Embryonic facial prominence (tissue), 1 donor: ENCODE measurements at regions not wholly inside any gene's neighbourhood (a gene's known extent, or its start where the extent isn't known, plus 50 kb on each side); places are given as distances from the start of the nearest gene placed in this dataset.

Source experiments
- DNase-seq: peaks from one replicate; pipeline ENCODE4 v3.0.0-alpha.2; 2016; ENCODE audit errors: extremely low spot score

- no peak for DNase-seq
These were observed 70.3 kb upstream of the DSG1 start for GRCh38 chr18:31247574-31248199.

GRCh38 chr18:31248783-31249521, 69.0 kb upstream of the DSG1 start:
- no peak for DNase-seq

GRCh38 chr18:31250902-31251301, 67.1 kb upstream of the DSG1 start:
- no peak for DNase-seq

DNA sequence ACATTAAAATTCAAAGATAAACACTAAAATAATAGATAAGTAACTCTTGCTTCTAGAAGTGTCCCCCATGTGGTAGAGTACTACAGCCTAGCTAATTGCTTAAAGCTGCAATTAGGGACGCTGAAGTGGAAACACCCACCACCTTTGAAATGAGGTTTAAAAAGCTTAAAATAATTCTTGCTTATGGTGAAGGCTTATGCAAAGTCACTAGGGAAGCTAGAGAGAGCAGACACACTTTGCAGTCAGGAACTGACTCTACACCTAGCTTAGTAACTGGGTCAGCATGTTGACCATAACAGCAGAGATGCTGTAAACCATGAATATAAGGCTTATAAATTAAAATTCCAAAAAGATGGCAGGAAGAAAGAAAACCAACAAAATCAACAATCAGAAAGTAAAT, 65.4 kb upstream of the DSG1 start:
- DNase-seq = no peak

DNA sequence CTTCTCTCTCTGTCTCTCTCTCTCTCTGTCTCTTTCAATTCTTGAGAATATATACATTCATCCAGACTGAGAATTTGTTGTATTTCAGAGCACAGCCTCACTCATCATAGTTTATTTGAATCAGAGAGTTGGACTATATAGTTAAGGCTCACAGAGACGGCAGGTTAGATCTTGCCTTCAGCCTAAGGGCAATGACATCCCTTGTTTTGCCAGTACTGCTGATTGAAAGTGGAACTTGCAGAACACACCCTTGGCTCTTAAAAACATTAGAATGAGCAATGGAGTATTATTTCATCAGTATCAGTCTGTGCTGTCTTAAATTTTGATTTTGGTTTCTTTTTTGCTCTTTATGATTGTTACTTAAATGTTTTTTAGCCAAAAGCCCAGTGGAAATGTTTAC, 62.0 kb upstream of the DSG1 start:
- DNase-seq = no peak

DNA sequence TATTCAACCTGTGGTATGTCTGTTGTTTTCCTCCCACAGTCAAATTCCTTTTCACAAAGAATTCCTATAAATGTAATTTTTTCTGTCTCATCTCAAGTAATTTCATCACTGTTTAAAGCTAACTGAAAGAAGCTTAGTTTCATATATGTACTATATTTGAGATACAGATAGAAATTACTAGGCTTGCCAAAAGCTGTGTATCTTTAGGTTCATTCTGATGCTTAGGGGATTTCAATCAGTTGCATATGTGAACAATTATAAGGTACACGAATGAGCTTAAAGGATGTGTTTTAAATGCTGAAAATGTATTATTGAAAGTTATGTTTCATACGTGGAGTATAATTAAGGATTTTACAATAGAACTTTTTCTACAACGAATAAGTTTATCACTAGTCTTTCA, 59.2 kb upstream of the DSG1 start:
- no peak for DNase-seq

GRCh38 chr18:31261792-31262582, 56.0 kb upstream of the DSG1 start:
- no peak for DNase-seq

DNA sequence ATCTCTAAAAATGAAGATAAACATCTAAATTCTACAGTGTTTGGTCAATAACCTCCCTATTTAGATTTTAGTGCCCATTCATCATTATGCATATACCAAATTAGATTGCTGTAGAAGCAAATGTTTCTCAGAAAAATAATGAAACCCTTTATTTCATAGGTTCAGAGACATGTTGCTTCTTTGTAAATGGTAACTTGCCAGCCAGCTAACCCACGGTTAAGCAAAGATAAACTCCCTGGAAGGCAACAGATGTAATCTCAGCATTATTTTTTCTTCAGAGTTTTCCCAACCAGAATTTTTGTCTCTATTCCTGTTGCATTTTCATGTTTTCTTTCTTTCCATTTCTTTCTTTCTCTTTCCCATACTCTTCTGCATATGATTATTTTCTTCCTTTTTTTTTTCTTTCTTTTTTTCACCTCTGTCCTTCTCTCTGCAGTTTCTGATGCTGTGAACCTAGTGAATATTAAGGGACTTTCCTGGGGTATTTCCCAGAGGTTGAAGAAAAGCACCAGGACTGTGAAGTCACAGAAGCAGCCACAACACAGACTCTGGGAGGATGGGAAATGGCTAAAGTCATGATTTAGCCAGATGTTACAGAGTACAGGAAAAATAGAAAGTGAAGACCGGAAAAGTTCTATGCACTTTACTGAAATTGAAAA, 50.0 kb upstream of the DSG1 start:
- no peak for DNase-seq
